OCI-LY3 (cell line): ENCODE measurements at regions not wholly inside any gene's neighbourhood (a gene's known extent, or its start where the extent isn't known, plus 50 kb on each side); places are given as distances from the start of the nearest gene placed in this dataset.

Experiments
- H2AFZ ChIP-seq: fragments of 200-600, 300-600 bp; shearing (Covaris generic); 2 replicates; pipeline ENCODE4 v1.6.0; 2014; ENCODE audit warnings: antibody characterized with exemption, low read depth, low read length
- H3K27ac ChIP-seq: fragments of 200-600, 300-600 bp; sonication (generic); 2 replicates; pipeline ENCODE4 v1.5.1; 2014; ENCODE audit warnings: mild to moderate bottlenecking, low read length, moderate library complexity, mixed read lengths
- H3K27me3 ChIP-seq: fragments of 200-600, 300-600 bp; sonication (generic); 2 replicates; pipeline ENCODE4 v1.6.1; 2014; ENCODE audit warnings: low read depth, low read length, mixed read lengths
- H3K36me3 ChIP-seq: fragments of 200-600, 300-600 bp; sonication (generic); replicated peaks from 2 replicates; pipeline ENCODE3; 2014; ENCODE audit warnings: low read depth, low read length, mixed read lengths
- H3K4me1 ChIP-seq: fragments of 300-600, 200-600 bp; sonication (generic); 2 replicates; pipeline ENCODE4 v1.6.1; 2014; ENCODE audit warnings: low read length, mixed read lengths
- H3K4me2 ChIP-seq: fragments of 200-600, 300-600 bp; sonication (generic); 2 replicates; pipeline ENCODE4 v1.6.1; 2014; ENCODE audit warnings: low read length, mixed read lengths
- H3K4me3 ChIP-seq: fragments of 300-600, 200-600 bp; sonication (generic); 2 replicates; pipeline ENCODE4 v1.5.1; 2014; ENCODE audit warnings: antibody characterized with exemption, mild to moderate bottlenecking, low read length, moderate library complexity
- H3K79me2 ChIP-seq: fragments of 300-600, 200-600 bp; shearing (Covaris generic); 2 replicates; pipeline ENCODE4 v1.6.1; 2014; ENCODE audit warnings: mild to moderate bottlenecking, low read length, mixed read lengths
- H3K9ac ChIP-seq: fragments of 300-600, 200-600 bp; shearing (Covaris generic); 2 replicates; pipeline ENCODE4 v1.6.0; 2014; ENCODE audit warnings: mild to moderate bottlenecking, low read length, moderate library complexity
- H3K9me3 ChIP-seq: fragments of 200-600, 300-600 bp; shearing (Covaris generic); 2 replicates; pipeline ENCODE4 v1.6.1; 2014; ENCODE audit warnings: low read length, mixed read lengths; ENCODE audit not compliant: insufficient read depth
- H4K20me1 ChIP-seq: fragments of 200-600, 300-600 bp; sonication (generic); 2 replicates; pipeline ENCODE4 v1.6.1; 2016; ENCODE audit warnings: low read length, mixed read lengths; ENCODE audit not compliant: insufficient read depth
- CTCF ChIP-seq: fragments of 200-600, 300-600 bp; sonication (generic); IDR thresholded peaks from 2 replicates; pipeline ENCODE4 v1.5.1; 2014; ENCODE audit warnings: antibody characterized with exemption, low read length, low read depth
- EZH2phosphoT487 ChIP-seq: fragments of 200-600 bp; shearing (Covaris generic); IDR thresholded peaks from 2 replicates; pipeline ENCODE4 v1.6.1; 2018; ENCODE audit warnings: antibody characterized with exemption, mixed run types, low read depth

GRCh38 chr7:113705439-113705838 is 213.4 kb downstream of the PPP1R3A start:
- TF ChIP-seq EZH2phosphoT487: no peak
- TF ChIP-seq CTCF: no peak
- Histone ChIP-seq H3K79me2 (no peaks in the 10 kb centered on the region), H3K27me3 (no peaks in the 10 kb centered on the region), H3K4me2 (no peak overlapping the region), H3K9me3 (no peaks in the 10 kb centered on the region), H2AFZ (no peak overlapping the region), H4K20me1 (no peaks in the 10 kb centered on the region), H3K36me3 (no peaks in the 10 kb centered on the region), H3K4me3 (no peak overlapping the region), H3K27ac (no peak overlapping the region), H3K4me1 (peaks cover 1% of the 10 kb centered on the region), H3K9ac (no peak overlapping the region)

GRCh38 chr7:113698556-113699220 is 220.1 kb downstream of the PPP1R3A start:
- no peaks in the 10 kb centered on the region for H4K20me1 ChIP-seq
- no peaks in the 10 kb centered on the region for H3K4me1 ChIP-seq
- no peaks in the 10 kb centered on the region for H3K27me3 ChIP-seq
- peak; percentile 86 for TF ChIP-seq CTCF
- TF ChIP-seq EZH2phosphoT487: no peak
- H3K4me3 ChIP-seq: no peak overlapping the region
- H3K79me2 ChIP-seq: no peaks in the 10 kb centered on the region
- H3K36me3 ChIP-seq: no peaks in the 10 kb centered on the region
- no peak overlapping the region for H3K9ac ChIP-seq
- H3K27ac ChIP-seq: no peak overlapping the region
- no peak overlapping the region for H2AFZ ChIP-seq
- H3K9me3 ChIP-seq: no peaks in the 10 kb centered on the region
- no peak overlapping the region for H3K4me2 ChIP-seq

GRCh38 chr7:113694149-113694548 is 224.7 kb downstream of the PPP1R3A start:
- no peak overlapping the region for H3K4me3 ChIP-seq
- TF ChIP-seq CTCF (no peak), EZH2phosphoT487 (no peak)
- H4K20me1 ChIP-seq: no peaks in the 10 kb centered on the region
- no peak overlapping the region for H3K27ac ChIP-seq
- no peaks in the 10 kb centered on the region for H3K79me2 ChIP-seq
- no peaks in the 10 kb centered on the region for H3K27me3 ChIP-seq
- no peak overlapping the region for H2AFZ ChIP-seq
- H3K4me2 ChIP-seq: no peak overlapping the region
- no peaks in the 10 kb centered on the region for H3K36me3 ChIP-seq
- H3K9ac ChIP-seq: no peak overlapping the region
- no peaks in the 10 kb centered on the region for H3K4me1 ChIP-seq
- no peaks in the 10 kb centered on the region for H3K9me3 ChIP-seq

- no peaks in the 10 kb centered on the region for H3K9me3 ChIP-seq
Measured at GRCh38 chr7:113684165-113684564, 234.6 kb downstream of the PPP1R3A start.

More at GRCh38 chr7:113684165-113684564, 234.6 kb downstream of the PPP1R3A start:
- Histone ChIP-seq H3K4me3 (no peak overlapping the region), H3K36me3 (no peaks in the 10 kb centered on the region), H2AFZ (no peak overlapping the region), H4K20me1 (no peaks in the 10 kb centered on the region), H3K27me3 (no peaks in the 10 kb centered on the region), H3K79me2 (no peaks in the 10 kb centered on the region), H3K27ac (no peak overlapping the region), H3K9ac (no peak overlapping the region), H3K4me2 (no peak overlapping the region), H3K4me1 (no peaks in the 10 kb centered on the region)
- no peak for TF ChIP-seq EZH2phosphoT487
- TF ChIP-seq CTCF: no peak
